Epithelial cell of proximal tubule (primary cell): ENCODE measurements at regions not wholly inside any gene's neighbourhood (a gene's known extent, or its start where the extent isn't known, plus 50 kb on each side); places are given as distances from the start of the nearest gene placed in this dataset.

Source experiments
- DNase-seq: peaks from one replicate; pipeline ENCODE4 v3.0.0-alpha.2; 2011; ENCODE audit warnings: low read depth
- H3K4me3 ChIP-seq: 2 replicates; pipeline ENCODE4 v1.5.1; 2011; ENCODE audit warnings: low read depth, mild to moderate bottlenecking, low read length
- TF ChIP-seq, protein P1 (sequence below): conservative IDR thresholded peaks from 2 replicates; pipeline ENCODE4 v1.5.1; 2012; ENCODE audit warnings: low read depth, mild to moderate bottlenecking, low read length

DNA sequence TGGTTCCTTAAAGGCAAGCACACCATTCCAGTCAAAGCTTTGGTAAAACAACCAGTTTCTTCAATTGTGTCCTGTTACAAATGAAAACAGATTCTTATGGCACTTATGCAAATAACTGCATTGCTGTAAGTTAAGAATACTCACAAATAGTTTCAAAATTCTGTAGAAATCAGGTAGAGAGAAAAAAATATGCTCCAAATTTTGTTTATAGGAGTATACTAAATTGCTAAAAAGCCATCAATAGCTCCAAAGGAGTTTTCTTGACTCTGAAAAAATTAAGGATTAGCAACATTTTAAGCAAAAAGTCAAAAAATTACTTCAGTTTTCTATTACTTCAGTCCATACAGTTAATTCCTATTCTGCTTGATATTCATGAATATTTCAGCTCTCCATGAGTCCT, 51.3 kb upstream of the KAT6B start:
- no peak for DNase-seq
- TF ChIP-seq, protein P1, sequence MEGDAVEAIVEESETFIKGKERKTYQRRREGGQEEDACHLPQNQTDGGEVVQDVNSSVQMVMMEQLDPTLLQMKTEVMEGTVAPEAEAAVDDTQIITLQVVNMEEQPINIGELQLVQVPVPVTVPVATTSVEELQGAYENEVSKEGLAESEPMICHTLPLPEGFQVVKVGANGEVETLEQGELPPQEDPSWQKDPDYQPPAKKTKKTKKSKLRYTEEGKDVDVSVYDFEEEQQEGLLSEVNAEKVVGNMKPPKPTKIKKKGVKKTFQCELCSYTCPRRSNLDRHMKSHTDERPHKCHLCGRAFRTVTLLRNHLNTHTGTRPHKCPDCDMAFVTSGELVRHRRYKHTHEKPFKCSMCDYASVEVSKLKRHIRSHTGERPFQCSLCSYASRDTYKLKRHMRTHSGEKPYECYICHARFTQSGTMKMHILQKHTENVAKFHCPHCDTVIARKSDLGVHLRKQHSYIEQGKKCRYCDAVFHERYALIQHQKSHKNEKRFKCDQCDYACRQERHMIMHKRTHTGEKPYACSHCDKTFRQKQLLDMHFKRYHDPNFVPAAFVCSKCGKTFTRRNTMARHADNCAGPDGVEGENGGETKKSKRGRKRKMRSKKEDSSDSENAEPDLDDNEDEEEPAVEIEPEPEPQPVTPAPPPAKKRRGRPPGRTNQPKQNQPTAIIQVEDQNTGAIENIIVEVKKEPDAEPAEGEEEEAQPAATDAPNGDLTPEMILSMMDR: no peak
- H3K4me3 ChIP-seq: no peak overlapping the region
